Hippocampal formation (tissue), 2 donors: ENCODE measurements at regions not wholly inside any gene's neighbourhood (a gene's known extent, or its start where the extent isn't known, plus 50 kb on each side); places are given as distances from the start of the nearest gene placed in this dataset.

Experiments used
- DNase-seq, 2 donors: peaks; one replicate each; lab custom pipeline; 2025; lab: John Stamatoyannopoulos, UW

DNA sequence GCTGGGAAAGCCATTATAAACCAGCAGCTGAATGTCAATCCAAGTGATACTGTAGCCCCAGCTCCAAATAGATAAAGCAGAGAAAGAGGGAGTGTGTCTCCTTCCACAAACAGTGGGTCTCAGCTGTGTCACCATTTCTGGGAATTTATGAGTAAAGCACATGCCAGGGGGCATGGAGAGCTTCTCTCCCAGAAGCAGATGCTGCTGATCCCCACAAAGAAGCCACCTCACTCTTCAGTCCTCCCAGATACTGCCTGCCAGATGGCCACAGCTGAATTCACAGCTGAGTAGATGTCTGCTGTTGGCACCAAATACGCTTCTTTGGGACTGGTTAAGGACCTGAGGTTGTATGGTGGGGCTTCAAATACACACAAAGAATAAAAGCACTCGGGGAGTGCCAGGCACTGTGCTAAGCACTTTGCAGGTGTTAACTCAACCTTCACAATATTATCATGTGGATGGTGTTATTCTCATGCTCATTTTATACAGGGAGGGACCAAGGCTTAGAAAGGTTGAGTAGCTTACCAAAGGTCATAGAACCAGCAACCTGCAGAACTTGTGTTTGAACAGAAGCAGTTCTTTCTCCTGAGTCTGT lies 298.3 kb downstream of the CDH11 start:
- no peak for DNase-seq

DNA sequence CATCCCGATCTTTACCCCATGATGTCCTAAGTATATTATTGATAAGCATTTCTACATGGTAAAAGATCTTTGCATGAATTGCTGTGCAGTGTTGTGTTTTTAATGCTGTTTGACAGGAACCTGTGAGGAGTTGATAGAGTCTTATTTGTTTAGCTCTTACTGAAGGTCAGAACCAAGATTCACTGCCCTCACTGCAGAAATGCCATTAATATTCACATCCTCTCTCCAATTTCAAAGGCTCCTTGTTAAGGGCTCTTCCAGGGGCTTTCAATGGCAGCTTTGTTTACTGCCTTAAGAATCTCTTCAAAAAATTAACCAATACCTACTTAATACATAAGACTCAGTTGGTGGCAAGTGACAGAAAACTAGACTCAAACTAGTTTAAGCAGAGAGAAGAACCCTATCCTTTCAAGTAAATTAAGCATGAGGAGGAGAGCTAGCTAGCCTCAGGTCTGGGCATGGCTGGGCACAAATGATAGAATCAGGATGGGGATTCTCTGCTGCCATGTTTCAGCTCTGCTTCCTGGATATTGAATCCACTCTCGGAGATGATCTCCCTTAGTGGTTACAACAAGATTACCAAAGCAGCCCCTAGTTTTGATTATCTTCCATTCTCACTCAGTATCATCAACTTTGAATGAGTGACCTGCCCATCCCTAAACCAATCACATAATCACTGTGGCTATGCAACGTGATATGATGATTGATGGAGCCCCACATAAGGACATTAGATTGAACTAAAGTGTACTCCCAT lies 311.8 kb downstream of the CDH11 start:
- DNase-seq = no peak

DNA sequence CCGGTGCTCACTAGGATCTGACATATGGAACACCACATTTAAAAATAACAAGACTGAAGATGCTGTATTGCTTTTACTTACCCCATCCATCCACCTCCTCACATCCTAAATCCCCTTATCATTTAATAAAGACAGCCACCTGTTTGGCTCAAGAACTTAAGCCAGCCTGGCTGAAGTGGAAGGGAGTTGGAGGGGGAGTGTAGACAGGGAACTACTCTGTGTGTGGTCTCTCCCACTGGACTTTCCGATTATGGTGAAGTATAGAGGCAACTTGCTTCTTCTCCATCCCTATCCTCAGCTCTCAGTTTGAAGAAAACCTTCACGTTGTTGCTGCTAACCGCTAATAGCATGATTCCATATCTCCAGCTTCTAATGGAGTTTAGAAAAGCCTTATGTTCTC lies 313.4 kb downstream of the CDH11 start:
- no peak for DNase-seq

DNA sequence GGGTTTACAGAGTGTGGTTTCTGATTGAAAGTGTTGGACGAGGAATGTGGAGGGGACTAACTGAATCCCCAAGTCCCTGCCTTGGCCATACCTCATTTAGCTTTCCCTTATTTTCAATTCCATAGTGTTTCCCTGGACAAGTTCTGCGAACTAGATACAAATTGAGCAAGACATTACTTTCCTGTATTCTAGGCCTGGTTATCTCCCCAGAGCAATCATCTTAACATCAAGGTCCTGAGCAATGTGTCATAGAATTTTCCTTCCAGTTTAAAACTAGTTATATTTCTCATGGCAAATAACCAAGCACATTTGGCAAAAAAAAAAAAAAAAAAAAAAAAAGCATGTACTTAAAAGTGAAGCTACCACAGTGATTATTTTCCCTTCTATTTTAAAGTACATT lies 330.1 kb downstream of the CDH11 start:
- no peak for DNase-seq

DNA sequence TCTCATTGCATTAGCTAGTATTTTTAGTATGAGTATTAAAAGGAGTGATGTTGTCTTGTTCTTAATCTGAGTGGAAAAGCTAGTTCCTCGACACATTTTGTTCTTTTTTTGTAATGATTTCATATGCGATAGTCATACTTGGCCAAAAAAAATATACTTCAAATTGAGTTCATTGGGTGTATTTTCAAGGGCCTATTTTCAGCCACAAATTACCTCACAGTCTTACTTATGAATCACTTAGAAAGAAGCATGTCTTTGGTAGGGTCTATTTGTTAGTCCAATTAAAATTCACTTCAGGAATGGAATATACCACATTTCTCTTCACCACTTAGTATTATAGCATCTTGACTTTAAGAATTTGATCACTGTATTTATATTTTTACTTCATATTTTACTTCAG lies 337.2 kb downstream of the CDH11 start:
- no peak for DNase-seq

DNA sequence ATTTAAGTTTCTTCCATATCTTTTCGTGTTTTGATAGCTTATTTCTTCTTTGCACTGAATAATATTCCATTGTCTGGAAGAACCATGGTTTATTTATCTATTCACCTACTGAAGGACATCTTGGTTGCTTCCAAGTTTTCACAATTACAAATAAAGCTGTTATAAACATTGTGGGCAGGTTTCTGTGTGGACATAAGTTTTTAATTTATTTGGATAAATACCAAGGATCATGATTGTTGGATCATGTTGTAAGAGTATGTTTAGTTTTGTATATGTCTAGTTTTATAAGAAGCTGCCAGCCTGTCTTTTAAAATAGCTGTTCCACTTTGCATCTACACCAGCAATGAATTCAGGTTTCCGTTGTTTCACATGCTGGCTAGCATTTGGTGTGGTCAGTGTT lies 339.4 kb downstream of the CDH11 start:
- DNase-seq = no peak

DNA sequence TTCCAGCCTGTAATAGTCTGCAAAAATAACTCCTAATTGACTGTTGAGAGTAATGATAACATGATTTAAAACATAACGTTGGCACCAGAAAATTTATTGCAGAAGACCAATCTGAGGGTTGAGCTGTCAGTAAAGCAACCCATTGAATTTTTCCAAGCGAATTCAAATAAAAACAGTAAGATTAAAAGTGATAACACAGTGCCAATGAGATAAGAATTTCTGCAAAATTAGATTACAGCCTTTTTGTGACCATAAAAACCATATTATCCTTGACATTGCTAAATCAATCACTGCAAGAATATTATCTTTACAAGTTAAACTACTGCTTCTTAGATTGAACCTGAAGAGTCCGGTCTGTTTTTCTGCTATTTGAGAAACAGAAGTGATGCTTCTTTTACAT lies 341.4 kb downstream of the CDH11 start:
- DNase-seq = no peak

DNA sequence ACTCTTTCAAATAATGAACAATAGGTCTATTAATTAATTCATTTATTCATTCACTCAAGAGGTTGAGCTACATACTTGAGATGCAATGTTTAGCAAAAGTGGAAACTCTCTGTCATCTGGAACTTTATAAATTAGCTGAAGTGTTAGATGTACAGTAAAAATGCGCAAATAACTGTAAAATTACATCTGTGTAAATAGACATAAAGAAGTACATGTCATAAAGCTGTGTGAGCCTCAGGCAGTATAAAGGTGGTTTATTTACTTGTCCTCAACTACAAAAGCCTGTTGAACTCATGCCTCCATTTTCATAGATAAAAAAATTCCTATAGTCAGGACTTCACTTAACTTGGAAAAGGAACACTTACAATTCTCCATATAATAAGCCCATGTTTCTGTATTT lies 343.1 kb downstream of the CDH11 start:
- no peak for DNase-seq

DNA sequence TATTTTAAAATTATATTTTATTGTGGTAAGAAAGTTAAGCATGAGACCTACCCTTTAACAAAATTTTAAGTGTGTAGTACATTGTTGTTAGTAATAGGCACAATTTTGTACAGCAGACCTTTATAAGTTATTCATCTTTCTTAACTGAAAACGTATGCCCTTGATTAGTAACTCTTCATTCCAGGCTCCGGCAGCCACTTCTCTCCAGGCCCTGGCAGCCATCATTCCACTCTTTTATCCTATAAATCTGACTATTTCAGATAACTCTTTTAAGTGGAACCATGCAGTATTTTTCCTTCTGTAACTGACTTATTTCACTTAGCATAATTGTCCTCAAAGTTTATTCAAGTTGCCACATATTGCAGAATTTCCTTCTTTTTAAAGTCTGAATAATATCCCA lies 348.2 kb downstream of the CDH11 start:
- no peak for DNase-seq

DNA sequence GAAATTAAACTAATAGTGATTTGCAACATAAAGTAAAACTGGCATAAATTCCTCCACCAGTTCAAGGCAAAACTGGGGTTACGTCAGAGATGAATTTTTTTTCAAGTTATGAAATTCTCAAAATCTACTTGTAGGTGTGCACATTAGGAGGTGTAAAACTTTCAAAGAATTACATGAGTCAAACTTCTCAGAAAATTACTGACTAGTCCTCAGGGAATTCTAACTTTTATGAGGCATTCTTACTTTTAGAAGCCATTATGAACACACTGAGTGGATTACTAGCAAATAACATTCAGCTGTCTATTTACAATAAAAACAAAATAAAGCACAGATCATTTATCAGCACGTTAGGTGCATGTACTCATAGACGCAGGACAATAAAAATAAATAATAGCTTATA lies 348.7 kb downstream of the CDH11 start:
- no peak for DNase-seq

DNA sequence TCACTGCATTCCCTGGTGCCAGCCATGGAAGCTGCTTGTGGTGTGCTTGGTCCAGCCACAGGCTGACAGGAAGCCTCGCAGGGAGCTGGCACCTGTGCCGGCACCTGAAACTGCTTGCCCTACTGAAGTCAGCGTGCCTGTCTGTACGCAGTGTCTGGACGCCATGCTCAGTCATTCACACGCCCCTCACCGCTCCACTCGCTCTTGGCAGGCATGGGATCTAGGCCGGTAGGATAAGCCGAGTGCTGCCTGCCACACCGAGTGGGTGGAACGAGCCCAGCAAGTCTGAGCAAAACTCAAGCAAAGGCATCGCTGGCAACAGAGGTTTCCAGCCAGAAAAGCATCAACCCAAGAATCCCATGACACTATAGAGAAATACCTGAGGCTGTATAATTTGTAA lies 350.6 kb downstream of the CDH11 start:
- no peak for DNase-seq

DNA sequence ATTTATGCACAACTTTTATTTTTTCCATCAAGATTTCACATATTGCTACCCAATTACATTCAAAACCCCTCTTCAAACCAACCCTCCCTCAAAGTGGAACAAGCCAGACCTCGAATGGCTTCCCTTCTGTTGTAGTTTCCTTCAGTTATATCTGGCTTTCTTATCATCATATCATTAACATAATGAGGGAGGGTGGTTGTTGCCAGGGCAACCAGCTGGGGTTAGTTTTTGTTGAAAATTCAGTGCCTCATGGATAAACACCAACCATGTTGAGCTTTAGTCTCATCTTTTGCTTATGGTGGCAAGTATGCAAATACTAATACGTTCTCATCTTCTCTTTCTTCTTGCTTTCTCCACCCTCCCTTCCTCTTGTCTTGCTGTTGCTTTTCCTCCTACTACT lies 359.7 kb downstream of the CDH11 start:
- no peak for DNase-seq

DNA sequence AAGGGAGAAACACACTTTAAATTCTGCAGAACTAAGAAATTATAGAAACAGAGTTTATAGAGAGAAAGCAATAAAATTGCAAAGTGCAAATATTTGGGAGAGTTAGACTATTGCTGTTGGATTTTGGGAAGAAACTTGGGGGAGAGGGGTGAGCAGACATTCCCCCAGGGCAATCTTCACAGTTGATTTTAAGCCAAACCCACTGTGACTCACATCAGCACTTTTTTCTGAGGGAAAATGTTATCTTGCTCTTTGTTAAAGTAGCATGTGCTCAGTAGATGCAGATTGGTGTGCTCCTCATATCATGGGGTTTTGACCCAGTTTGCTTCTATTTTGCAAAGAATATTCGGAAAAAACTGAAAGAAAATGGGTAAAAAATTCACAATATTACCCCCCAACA lies 367.6 kb downstream of the CDH11 start:
- DNase-seq = no peak

DNA sequence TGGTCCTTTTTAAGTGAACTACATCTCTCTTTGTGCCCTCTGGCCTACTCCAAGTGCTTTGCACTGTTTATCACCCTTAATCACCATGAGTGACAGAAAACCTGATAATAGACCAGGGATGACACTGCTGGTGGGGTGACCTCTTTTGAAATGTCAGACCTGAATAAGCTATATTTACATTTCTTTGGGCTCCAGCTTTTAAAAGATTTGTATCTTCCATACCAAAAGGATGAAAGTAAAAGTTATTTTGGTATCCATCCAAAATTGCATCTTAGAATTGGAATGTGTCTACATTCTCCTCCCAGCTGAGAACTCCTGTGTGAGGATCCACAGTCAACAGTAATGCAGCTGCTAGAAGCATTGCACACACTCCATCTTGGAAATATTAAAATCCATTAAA lies 370.0 kb downstream of the CDH11 start:
- no peak for DNase-seq

DNA sequence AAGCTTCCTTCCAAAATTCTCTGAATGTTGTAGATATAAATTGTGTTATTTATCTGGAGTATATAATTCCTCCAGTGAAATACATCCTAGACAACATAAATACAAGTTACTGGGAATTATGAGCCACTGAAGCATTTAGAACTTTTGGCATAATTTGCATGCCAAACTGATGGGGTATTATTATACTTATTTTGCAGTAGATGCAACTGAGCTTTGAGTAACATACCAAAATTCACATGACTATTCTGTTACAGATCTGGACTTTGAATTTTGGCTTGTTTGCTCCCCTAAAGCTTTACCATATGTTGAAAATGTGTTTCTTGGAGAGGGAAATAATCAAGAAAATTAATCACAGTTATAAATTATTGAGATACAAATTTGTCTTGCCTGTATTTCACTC lies 372.5 kb downstream of the CDH11 start:
- no peak for DNase-seq

DNA sequence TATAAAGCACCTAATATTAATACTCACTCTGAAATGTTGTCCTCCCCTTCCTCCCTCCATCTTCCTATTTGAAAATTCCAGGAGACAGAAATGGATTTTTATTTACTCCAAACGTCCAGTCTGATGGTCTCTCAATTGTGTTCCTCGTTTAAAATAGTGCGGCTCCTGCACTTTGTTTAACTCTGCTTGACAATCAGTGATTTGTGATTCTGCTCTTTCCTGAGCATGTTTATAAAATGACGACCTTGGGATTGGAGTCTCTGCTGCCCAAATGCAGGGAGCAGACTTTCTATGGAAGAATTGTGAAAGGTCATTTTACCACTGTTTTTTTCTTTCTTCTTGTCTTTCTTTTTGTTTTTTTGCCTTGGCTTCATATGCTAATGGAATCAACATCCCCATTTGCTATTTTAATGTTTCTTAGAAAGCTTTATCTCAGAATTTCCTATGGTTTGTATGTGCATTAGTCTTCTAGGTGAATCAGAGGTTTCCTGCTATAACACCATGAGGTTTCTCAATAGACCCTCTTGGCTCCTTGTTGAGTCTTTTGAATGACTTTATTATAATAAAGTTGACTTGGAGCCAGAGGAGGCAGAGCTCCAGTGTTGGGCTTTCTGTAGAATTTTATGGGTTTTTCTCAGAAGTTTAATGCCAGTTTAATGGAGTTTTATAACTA lies 376.5 kb downstream of the CDH11 start:
- DNase-seq = no peak

DNA sequence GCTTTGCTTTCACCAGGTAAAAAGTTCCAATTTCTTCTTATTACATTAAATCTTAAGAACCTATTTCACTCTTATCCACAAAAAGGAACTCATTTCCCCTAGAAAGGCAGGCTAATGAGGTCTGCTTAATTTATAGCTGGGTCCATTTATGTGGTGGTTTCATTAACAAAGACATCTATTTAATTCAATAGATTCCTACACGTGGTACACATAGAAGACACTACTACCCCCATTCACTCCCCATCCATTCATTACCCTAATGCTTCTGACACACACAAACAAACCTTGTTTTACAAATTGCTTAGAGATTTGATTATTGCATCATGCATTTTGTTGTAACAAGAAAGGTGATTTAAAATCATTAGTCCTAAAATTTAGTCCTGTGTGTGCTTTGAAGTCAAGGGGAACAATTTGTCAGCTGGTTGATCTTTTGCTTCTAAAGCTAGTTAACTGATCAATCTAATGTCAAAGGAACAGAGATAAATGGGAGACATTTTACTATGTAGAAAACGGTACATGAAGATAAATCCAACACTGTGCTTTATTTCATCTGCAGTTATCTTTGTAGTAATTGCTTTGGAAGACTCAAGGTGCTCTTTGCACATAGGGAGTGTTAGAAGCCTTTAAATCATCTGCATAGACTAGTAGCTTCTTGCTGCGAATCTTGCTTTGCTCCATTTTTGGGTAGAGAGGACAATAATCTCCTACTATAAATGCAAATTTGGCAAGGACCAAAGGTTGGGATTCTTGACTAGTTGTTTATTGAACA lies 379.2 kb downstream of the CDH11 start:
- DNase-seq = no peak

DNA sequence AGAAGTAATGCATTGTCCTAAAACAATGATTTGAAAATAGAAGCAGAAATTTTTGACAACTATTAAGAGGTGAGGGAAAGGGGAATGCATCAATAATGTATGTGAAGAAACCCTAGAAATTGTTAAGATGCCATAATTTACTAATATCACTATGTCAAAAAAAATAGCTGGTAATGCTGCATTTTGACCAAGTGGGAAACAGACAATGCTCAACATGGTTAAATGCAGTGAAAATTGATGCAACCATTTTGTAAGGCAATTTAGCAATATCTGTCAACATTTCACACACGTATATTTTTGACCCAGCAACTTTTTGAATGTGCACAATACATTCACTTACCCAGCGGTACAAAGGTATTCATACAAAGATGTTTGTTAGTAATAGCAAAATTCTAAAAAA lies 381.6 kb downstream of the CDH11 start:
- DNase-seq = no peak

DNA sequence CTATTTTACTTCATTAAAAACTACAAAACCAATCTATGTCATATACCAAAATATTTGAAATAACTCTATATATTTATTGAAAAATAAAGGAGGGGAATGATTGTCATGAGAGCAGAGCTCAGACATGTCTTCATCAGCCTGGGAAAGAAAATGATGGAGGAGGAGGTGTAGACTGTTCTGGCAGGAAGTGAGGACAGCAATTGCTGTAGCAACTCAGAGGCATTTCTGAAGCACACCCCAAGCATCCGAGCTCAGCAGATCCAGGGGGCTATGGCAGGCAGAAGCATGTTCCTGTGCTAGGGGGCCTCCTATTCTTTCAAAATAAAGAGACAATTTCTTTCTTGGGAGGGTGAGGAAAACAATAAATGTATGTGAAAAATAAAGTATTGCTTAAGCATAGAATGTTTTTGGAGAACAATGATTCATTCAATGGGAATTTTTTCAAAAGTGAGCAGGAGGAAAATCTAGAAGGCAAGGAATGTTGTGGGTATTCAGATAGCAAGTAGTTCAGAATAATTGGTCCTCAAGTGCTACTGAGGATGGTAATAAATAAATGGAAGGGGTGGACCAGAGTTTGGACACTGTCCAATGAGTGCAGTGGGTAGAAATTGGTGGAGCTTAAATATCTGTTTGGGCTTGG lies 383.4 kb downstream of the CDH11 start:
- DNase-seq = no peak

DNA sequence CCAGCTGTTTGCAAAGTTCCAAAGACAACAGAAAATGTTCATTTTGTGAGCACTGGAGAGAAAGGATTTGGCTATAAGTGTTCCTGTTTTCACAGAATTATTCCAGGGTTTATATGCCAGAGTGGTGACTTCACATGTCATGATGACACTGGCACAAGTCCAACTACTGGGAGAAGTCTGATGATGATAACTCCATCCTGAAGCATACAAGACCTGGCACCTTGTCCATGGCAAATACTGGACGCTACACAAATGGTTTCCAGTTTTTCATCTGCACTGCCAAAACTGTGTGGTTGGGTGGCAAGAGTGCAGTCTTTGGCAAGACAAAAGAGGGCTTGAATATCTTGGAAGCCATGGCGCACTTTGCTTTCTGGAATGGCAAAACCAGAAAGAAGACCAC lies 385.0 kb downstream of the CDH11 start:
- DNase-seq = no peak

DNA sequence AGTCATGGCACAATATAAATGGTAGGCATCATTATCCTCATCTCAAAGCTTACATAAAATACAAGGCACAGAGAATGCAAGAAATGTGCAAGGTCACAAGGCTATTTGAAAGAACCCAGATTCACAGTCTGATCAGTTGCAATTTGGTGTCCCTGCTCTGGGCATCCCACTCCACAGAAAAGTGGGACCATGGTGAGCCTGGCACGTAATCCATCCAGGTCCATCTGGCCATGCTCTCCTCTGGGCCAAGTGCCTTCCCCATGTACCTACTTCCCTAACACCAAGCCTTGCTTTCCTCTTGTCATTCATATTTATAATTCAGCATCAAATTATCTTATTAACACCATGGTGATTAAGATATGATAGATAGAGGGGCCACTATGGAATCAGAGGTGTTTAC lies 390.0 kb downstream of the CDH11 start:
- no peak for DNase-seq

DNA sequence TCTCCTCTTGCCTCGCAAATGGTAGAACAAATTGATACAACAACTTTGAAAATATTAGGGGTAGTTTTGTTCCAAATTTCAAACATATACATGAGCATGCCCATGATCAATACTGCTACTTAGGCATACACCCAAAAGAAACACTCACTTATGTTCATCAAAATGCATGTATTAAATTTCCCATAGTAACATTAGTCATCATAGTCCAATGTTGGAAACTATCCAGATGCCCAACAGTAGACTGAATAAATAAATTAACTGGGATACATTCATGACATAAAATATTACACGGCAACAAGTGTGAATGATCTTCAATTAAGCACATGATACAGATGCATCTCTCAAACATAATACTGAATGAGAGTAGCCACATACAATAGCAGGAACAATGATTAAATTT lies 391.6 kb downstream of the CDH11 start:
- DNase-seq = no peak
